A549 (cell line): ENCODE measurements at regions not wholly inside any gene's neighbourhood (a gene's known extent, or its start where the extent isn't known, plus 50 kb on each side); places are given as distances from the start of the nearest gene placed in this dataset.

ENCODE experiments used
- ATAC-seq, 2 experiments: fragments of 200-7000 bp in 1 of 2; fragments of >200 bp in 1 of 2; cut with Nextera tagmentation in 1 of 2; cut with Tn5 transposase in 1 of 2; 3 replicates each; pipeline versions ENCODE4 v1.8.0 to v1.9.1; 2018 to 2020; ENCODE audit warnings: mild to moderate bottlenecking in 1 of 2, moderate library complexity in 1 of 2
- CTCF ChIA-PET: fragments of 300-600 bp; sonication (Branson Sonifier 250); formaldehyde crosslinking; extraction: SDS; loops from one replicate; lab custom pipeline; 2021; ENCODE audit warnings: antibody characterized with exemption, inconsistent platforms; lab: Yijun Ruan, JAX
- POLR2A ChIA-PET: fragments of 350-600 bp; formaldehyde crosslinking; extraction: SDS; loops from one replicate; lab custom pipeline; 2021; ENCODE audit warnings: antibody characterized with exemption, inconsistent platforms; lab: Yijun Ruan, JAX
- DNase-seq, 2 experiments: peaks; one replicate each; pipeline versions ENCODE4 v3.0.0 to v3.0.0-alpha.2; 2011 to 2016; ENCODE audit warnings: low read depth in 1 of 2, low spot score in 1 of 2
- FAIRE-seq: peaks from 2 replicates; lab custom pipeline; 2011; peaks lifted over from hg19 to GRCh38; lab: Jason Lieb, UNC
- H3K27ac ChIP-seq, 2 experiments: fragments of >200 bp; sonication (Bioruptor Twin); formaldehyde crosslinking; 3 replicates each; pipeline ENCODE4 v1.5.1; 2016 to 2017
- H3K4me1 ChIP-seq: fragments of >200 bp; sonication (Bioruptor Twin); formaldehyde crosslinking; 3 replicates; pipeline ENCODE4 v1.6.1; 2016
- H3K4me2 ChIP-seq: fragments of >200 bp; sonication (Bioruptor Twin); formaldehyde crosslinking; 3 replicates; pipeline ENCODE4 v1.6.1; 2016
- H3K4me3 ChIP-seq: fragments of >200 bp; sonication (Bioruptor Twin); formaldehyde crosslinking; 3 replicates; pipeline ENCODE4 v1.5.1; 2016
- H3K9me3 ChIP-seq: fragments of >200 bp; sonication (Bioruptor Twin); formaldehyde crosslinking; 3 replicates; pipeline ENCODE4 v1.6.1; 2016
- BHLHE40 ChIP-seq: IDR thresholded peaks from 2 replicates; pipeline ENCODE4 v1.6.1; 2012; ENCODE audit warnings: low read depth, low read length, inconsistent platforms
- CHD2 ChIP-seq: fragments of 150-350 bp; IDR thresholded peaks from 2 replicates; pipeline ENCODE4 v1.6.1; 2014; ENCODE audit warnings: low read length; ENCODE audit not compliant: partially characterized antibody
- CHD4 ChIP-seq: fragments of 200-600 bp; sonication (generic); IDR thresholded peaks from 2 replicates; pipeline ENCODE4 v1.6.1; 2016; ENCODE audit warnings: antibody characterized with exemption, mild to moderate bottlenecking, borderline replicate concordance
- EHF ChIP-seq: fragments of 250-450 bp; sonication (Bioruptor Pico); IDR thresholded peaks from 2 replicates; pipeline ENCODE4 v1.5.0; 2020; ENCODE audit warnings: mild to moderate bottlenecking
- EHMT2 ChIP-seq: fragments of 200-600 bp; sonication (generic); IDR thresholded peaks from 2 replicates; pipeline ENCODE4 v1.6.1; 2016; ENCODE audit warnings: antibody characterized with exemption, low read depth, mild to moderate bottlenecking, moderate library complexity
- FOSL2 ChIP-seq, 2 experiments: fragments of 450-650 bp in 1 of 2; fragments of >200 bp in 1 of 2; sonication (Bioruptor Twin) in 1 of 2; formaldehyde crosslinking; IDR thresholded peaks; 2 replicates each; pipeline versions ENCODE4 v1.5.0 to v1.6.1; 2016 to 2020; ENCODE audit warnings: mild to moderate bottlenecking in 1 of 2, moderate library complexity in 1 of 2
- HDAC2 ChIP-seq: fragments of 200-600 bp; sonication (generic); IDR thresholded peaks from 2 replicates; pipeline ENCODE4 v1.6.1; 2016
- HEYL ChIP-seq: fragments of 250-450 bp; sonication (Bioruptor Pico); IDR thresholded peaks from 2 replicates; pipeline ENCODE4 v1.8.0; 2021; ENCODE audit warnings: mild to moderate bottlenecking, moderate library complexity
- HOXA7 ChIP-seq: fragments of 250-450 bp; sonication (Bioruptor Pico); IDR thresholded peaks from 2 replicates; pipeline ENCODE4 v1.5.0; 2020; ENCODE audit warnings: mild to moderate bottlenecking, moderate library complexity
- KDM5A ChIP-seq: fragments of 200-600 bp; sonication (generic); IDR thresholded peaks from 2 replicates; pipeline ENCODE4 v1.6.1; 2016; ENCODE audit warnings: antibody characterized with exemption, mild to moderate bottlenecking
- MAFK ChIP-seq: fragments of 450-650 bp; IDR thresholded peaks from 2 replicates; pipeline ENCODE4 v1.6.1; 2014; ENCODE audit not compliant: partially characterized antibody
- MAZ ChIP-seq: fragments of 150-350 bp; IDR thresholded peaks from 2 replicates; pipeline ENCODE4 v1.6.1; 2014; ENCODE audit warnings: antibody characterized with exemption, low read depth, low read length, borderline replicate concordance
- NPAS2 ChIP-seq: fragments of 250-450 bp; sonication (Bioruptor Pico); IDR thresholded peaks from 2 replicates; pipeline ENCODE4 v1.8.0; 2022; ENCODE audit warnings: mild to moderate bottlenecking, moderate library complexity, borderline replicate concordance
- NR3C1 ChIP-seq: fragments of >200 bp; sonication (Bioruptor Twin); formaldehyde crosslinking; IDR thresholded peaks from 3 replicates; pipeline ENCODE4 v1.6.1; 2017
- POLR2A ChIP-seq: IDR thresholded peaks from 2 replicates; pipeline ENCODE4 v1.6.1; 2012; ENCODE audit warnings: mild to moderate bottlenecking, low read length
- ZSCAN20 ChIP-seq: fragments of 250-450 bp; sonication (Bioruptor Pico); IDR thresholded peaks from 2 replicates; pipeline ENCODE4 v1.8.0; 2022; ENCODE audit warnings: mild to moderate bottlenecking, moderate library complexity
- WGBS: methylation state at CpG from one replicate; pipeline ENCODE4 v1.1.6; 2017; ENCODE audit errors: missing lambda C conversion rate; 5-methylcytosine and 5-hydroxymethylcytosine counted together
- TF ChIP-seq, protein P1 (sequence below): fragments of 450-650 bp; IDR thresholded peaks from 2 replicates; pipeline ENCODE4 v1.6.1; 2014; ENCODE audit warnings: antibody characterized with exemption
- TF ChIP-seq, protein P2 (sequence below): fragments of 200-600 bp; sonication (generic); IDR thresholded peaks from 2 replicates; pipeline ENCODE4 v1.6.1; 2016; ENCODE audit warnings: antibody characterized with exemption, mild to moderate bottlenecking, moderate library complexity
- TF ChIP-seq, protein P3 (sequence below): fragments of 250-450 bp; sonication (Bioruptor Pico); IDR thresholded peaks from 2 replicates; pipeline ENCODE4 v1.5.0; 2021; ENCODE audit warnings: mild to moderate bottlenecking, moderate library complexity, borderline replicate concordance
- TF ChIP-seq, protein P4 (sequence below): fragments of 150-350 bp; IDR thresholded peaks from 2 replicates; pipeline ENCODE4 v1.6.1; 2014; ENCODE audit warnings: low read depth, mild to moderate bottlenecking, low read length

DNA sequence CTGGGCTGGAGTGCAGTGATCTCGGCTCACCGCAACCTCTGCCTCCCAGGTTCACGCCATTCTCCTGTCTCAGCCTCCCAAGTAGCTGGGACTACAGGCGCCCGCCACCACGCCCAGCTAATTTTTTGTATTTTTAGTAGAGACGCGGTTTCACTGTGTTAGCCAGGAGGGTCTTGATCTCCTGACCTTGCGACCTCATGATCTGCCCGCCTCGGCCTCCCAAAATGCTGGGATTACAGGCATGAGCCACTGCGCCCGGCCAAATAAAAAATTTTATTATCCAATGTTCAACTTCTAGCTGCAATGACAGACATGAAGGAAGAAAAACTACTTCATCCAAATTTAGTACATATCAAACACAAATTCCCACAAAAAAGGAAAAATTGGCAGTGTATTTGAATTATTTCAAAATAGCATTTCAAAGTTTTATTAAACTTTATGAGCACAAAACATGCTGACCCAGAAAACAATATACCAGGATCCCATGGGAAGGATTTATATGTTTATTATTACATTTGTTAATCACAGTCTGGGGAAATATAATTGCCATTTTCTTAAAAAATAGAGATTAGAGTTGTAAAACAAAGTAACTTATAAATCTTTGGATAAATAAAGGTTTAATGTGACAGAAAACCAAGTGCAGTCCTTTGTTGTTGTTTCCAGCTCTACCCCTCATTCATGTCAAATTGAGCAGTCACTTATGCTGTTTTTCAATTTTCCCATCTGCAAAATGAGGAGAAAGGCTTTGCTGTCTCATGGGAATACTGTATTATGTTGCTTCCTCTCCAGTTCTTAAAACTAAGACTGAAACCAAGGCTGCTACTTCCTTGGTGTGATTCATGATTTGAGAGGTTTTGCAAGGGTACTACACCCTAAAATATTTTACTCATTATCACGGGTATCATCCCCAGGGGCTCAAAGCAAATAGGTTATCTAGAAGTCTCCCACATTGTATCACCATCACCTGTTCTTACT lies 155.2 kb upstream of the AVPR1A start:
- 89% methylated on average over 14 of the region's 14 CpGs for WGBS
- ATAC-seq, result no peak
- Histone ChIP-seq H3K4me3 (no peak overlapping the region), H3K4me1 (no peaks in the 10 kb centered on the region), H3K4me2 (no peak overlapping the region), H3K27ac (no peak overlapping the region), H3K9me3 (no peaks in the 10 kb centered on the region)
- TF ChIP-seq, protein P1, sequence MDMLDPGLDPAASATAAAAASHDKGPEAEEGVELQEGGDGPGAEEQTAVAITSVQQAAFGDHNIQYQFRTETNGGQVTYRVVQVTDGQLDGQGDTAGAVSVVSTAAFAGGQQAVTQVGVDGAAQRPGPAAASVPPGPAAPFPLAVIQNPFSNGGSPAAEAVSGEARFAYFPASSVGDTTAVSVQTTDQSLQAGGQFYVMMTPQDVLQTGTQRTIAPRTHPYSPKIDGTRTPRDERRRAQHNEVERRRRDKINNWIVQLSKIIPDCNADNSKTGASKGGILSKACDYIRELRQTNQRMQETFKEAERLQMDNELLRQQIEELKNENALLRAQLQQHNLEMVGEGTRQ, result no peak
- ChIA-PET CTCF (no interaction called here), POLR2A (no interaction called here)
- no peak for FAIRE-seq
- DNase-seq, result no peak

DNA sequence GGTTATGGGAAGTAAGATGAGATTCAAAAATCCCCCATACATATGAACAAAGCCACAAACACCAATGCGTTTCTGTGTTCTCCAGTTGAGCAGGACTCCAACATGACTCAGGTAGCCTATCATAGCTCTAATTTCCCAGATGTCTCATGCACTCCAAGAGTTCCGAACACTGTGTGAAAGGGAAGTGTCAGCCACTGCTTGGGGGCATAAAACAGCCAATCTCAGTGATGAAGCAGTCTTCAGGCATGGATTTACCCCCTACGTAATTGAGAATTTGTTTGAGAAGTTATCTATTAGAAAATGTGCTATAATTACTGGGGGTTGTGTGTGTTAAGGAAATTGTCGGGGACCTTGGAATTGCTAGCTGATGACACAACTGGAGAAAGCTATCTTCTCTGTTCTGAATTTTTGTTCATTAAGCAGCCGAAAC lies 153.9 kb upstream of the AVPR1A start:
- ATAC-seq (no peak), FAIRE-seq (no peak), DNase-seq (no peak)
- Histone ChIP-seq H3K4me2 (no peak overlapping the region), H3K9me3 (no peaks in the 10 kb centered on the region), H3K4me3 (no peak overlapping the region), H3K27ac (no peak overlapping the region), H3K4me1 (no peaks in the 10 kb centered on the region)
- ChIA-PET CTCF (interaction anchor here (1.0 kb wide), 1 partner anchor 15 kb away, joined by 3 read pairs; no protein-coding TSS in a partner anchor), POLR2A (no interaction called here)
- WGBS, result 64% methylated on average over 5 of the region's 5 CpGs
- TF ChIP-seq CHD4 (no peak), HEYL (no peak), ZSCAN20 (CRISPR knock-in tag) (no peak), POLR2A (no peak), EHMT2 (no peak), NPAS2 (CRISPR knock-in tag) (no peak), CHD2 (no peak), BHLHE40 (no peak), HOXA7 (CRISPR knock-in tag) (no peak), FOSL2 (IDR thresholded peaks at IDR 0.05) (no peak), FOSL2 (CRISPR knock-in tag; IDR thresholded peaks at IDR 0.05) (no peak), EHF (no peak), HDAC2 (no peak), NR3C1 (no peak), KDM5A (no peak), MAFK (no peak), MAZ (no peak)
- TF ChIP-seq, protein P2, sequence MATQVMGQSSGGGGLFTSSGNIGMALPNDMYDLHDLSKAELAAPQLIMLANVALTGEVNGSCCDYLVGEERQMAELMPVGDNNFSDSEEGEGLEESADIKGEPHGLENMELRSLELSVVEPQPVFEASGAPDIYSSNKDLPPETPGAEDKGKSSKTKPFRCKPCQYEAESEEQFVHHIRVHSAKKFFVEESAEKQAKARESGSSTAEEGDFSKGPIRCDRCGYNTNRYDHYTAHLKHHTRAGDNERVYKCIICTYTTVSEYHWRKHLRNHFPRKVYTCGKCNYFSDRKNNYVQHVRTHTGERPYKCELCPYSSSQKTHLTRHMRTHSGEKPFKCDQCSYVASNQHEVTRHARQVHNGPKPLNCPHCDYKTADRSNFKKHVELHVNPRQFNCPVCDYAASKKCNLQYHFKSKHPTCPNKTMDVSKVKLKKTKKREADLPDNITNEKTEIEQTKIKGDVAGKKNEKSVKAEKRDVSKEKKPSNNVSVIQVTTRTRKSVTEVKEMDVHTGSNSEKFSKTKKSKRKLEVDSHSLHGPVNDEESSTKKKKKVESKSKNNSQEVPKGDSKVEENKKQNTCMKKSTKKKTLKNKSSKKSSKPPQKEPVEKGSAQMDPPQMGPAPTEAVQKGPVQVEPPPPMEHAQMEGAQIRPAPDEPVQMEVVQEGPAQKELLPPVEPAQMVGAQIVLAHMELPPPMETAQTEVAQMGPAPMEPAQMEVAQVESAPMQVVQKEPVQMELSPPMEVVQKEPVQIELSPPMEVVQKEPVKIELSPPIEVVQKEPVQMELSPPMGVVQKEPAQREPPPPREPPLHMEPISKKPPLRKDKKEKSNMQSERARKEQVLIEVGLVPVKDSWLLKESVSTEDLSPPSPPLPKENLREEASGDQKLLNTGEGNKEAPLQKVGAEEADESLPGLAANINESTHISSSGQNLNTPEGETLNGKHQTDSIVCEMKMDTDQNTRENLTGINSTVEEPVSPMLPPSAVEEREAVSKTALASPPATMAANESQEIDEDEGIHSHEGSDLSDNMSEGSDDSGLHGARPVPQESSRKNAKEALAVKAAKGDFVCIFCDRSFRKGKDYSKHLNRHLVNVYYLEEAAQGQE, result no peak
- TF ChIP-seq, protein P3, sequence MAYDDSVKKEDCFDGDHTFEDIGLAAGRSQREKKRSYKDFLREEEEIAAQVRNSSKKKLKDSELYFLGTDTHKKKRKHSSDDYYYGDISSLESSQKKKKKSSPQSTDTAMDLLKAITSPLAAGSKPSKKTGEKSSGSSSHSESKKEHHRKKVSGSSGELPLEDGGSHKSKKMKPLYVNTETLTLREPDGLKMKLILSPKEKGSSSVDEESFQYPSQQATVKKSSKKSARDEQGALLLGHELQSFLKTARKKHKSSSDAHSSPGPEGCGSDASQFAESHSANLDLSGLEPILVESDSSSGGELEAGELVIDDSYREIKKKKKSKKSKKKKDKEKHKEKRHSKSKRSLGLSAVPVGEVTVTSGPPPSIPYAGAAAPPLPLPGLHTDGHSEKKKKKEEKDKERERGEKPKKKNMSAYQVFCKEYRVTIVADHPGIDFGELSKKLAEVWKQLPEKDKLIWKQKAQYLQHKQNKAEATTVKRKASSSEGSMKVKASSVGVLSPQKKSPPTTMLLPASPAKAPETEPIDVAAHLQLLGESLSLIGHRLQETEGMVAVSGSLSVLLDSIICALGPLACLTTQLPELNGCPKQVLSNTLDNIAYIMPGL (CRISPR knock-in tag), result no peak
- TF ChIP-seq, protein P4, sequence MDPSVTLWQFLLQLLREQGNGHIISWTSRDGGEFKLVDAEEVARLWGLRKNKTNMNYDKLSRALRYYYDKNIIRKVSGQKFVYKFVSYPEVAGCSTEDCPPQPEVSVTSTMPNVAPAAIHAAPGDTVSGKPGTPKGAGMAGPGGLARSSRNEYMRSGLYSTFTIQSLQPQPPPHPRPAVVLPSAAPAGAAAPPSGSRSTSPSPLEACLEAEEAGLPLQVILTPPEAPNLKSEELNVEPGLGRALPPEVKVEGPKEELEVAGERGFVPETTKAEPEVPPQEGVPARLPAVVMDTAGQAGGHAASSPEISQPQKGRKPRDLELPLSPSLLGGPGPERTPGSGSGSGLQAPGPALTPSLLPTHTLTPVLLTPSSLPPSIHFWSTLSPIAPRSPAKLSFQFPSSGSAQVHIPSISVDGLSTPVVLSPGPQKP, result no peak
